HG03175 (cell line): ENCODE measurements at regions not wholly inside any gene's neighbourhood (a gene's known extent, or its start where the extent isn't known, plus 50 kb on each side); places are given as distances from the start of the nearest gene placed in this dataset.

Experiments used
- ATAC-seq: cut with Tn5 transposase; IDR thresholded peaks from one replicate; pipeline ENCODE4 v1.9.1; 2021; ENCODE audit warnings: mild to moderate bottlenecking, moderate library complexity; ENCODE audit not compliant: unreplicated experiment

GRCh38 chr16:5837007-5837670 is 739.5 kb upstream of the EEF2KMT start:
- no peak for ATAC-seq

- no peak for ATAC-seq
These were observed 738.3 kb upstream of the EEF2KMT start for GRCh38 chr16:5835876-5836275.

- ATAC-seq = no peak
These were observed 728.7 kb upstream of the EEF2KMT start for GRCh38 chr16:5826332-5826731.

GRCh38 chr16:5820472-5820871 is 722.9 kb upstream of the EEF2KMT start:
- ATAC-seq = no peak

- ATAC-seq = no peak
These were observed 718.1 kb upstream of the EEF2KMT start for GRCh38 chr16:5815570-5816237.

GRCh38 chr16:5801396-5801795 is 703.8 kb upstream of the EEF2KMT start:
- no peak for ATAC-seq

- ATAC-seq = no peak
These were observed 696.0 kb upstream of the EEF2KMT start for GRCh38 chr16:5793556-5793955.

GRCh38 chr16:5791011-5791657 is 693.5 kb upstream of the EEF2KMT start:
- ATAC-seq = no peak

GRCh38 chr16:5790512-5790911 is 692.9 kb upstream of the EEF2KMT start:
- ATAC-seq = no peak

- ATAC-seq = no peak
These were observed 691.4 kb upstream of the EEF2KMT start for GRCh38 chr16:5789033-5789432.

- ATAC-seq = no peak
These were observed 683.8 kb upstream of the EEF2KMT start for GRCh38 chr16:5781436-5781835.

- no peak for ATAC-seq
These were observed 679.3 kb upstream of the EEF2KMT start for GRCh38 chr16:5776876-5777275.

- no peak for ATAC-seq
These were observed 678.3 kb upstream of the EEF2KMT start for GRCh38 chr16:5775916-5776315.

- no peak for ATAC-seq
These were observed 672.5 kb upstream of the EEF2KMT start for GRCh38 chr16:5770118-5770517.

- no peak for ATAC-seq
These were observed 671.9 kb upstream of the EEF2KMT start for GRCh38 chr16:5769513-5769912.

GRCh38 chr16:5768445-5768844 is 670.9 kb upstream of the EEF2KMT start:
- ATAC-seq = no peak

GRCh38 chr16:5763176-5763575 is 665.6 kb upstream of the EEF2KMT start:
- no peak for ATAC-seq

- ATAC-seq = no peak
These were observed 664.8 kb upstream of the EEF2KMT start for GRCh38 chr16:5762362-5762761.

- ATAC-seq = no peak
These were observed 664.0 kb upstream of the EEF2KMT start for GRCh38 chr16:5761592-5761991.

GRCh38 chr16:5758281-5758680 is 660.7 kb upstream of the EEF2KMT start:
- no peak for ATAC-seq

GRCh38 chr16:5756969-5757368 is 659.4 kb upstream of the EEF2KMT start:
- ATAC-seq = no peak

- ATAC-seq = no peak
These were observed 655.8 kb upstream of the EEF2KMT start for GRCh38 chr16:5753381-5753780.
